ENCODE measurements at regions not wholly inside any gene's neighbourhood (a gene's known extent, or its start where the extent isn't known, plus 50 kb on each side); places are given as distances from the start of the nearest gene placed in this dataset.
A peak's percentile ranks its signal among the peaks of the same experiment; 100 is the strongest.

DNA sequence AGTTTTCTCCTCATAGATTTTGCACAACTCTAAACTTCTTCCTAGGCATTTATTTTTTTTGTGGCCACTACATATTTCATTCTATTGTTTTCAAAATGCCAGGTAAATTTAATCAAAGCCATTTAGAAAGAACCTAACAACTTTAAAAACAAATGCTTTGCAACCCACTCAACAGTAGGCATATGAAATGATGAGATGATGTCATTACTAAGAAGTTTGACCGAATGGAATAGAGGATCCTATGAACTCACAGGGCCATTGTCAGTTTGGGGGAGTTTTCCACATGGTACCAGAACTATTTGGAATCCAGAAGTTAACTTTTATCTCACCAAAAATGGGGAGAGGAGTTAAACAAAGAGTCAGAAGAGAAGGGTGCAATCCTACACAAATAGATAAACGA is 100.7 kb upstream of the INHBA start:
- DNase-seq, result no peak

DNA sequence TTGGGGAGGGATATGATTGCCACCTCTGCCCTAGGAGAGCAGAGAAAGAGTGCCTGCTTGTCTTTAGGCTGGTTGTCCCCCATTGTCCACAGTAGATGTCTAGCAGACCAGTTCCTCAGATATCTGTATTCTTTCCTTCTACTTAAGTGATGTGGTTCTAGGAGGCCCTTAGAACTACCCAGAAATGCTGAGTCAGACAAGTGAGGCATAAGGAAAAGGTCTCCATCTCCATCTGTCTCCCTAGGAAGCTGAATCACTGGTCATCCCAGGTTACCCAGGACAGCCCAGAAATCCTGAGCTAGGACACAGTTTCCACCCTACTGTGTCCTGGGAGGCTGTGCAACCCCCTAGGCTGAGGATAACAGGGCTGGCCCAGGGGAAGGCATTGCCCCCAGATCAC is 93.4 kb upstream of the INHBA start:
- no peak for DNase-seq

DNA sequence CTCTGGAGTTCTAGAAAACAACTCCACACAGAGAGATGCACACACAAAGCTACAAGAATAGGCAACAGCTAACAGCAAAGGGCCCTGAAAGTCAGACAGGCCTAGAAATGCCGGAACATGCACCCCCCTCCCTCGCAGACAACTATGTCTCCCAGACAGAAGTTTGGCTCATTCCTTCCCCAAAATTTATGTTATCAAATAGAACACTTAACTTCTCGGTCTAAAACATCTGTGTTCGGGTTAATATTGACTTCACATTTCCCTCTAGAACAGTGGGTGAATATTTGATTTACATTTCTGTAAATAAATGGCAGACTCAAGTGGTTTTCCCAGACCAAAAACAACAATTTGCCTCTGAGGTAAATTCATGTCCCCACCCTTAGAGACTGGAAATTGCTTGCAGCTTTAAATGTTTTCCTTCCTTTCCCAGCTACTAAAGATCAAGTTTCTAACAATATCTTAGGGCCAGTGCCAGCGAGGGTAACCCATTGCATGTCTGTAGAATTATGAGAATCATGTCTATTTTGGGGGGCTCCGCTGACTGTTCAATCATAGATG is 92.5 kb upstream of the INHBA start:
- DNase-seq, result no peak

DNA sequence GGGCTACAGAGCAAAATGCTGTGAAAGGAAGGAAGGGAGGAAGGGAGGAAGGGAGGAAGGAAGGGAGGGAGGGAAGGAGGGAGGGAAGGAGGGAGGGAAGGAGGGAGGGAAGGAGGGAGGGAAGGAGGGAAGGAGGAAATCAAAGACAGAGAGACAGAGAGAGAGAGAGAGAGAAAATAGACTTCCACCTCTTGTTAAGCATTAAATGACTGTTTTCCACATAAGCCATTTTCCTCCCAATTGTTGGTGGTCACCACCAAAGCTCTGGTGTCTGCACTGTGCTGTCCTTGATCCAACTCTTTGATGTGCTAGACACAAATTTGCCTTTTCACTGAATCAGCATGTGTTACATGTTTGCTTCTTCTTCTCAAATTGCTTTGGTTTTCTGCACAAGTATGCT is 90.7 kb upstream of the INHBA start:
- DNase-seq, result no peak

DNA sequence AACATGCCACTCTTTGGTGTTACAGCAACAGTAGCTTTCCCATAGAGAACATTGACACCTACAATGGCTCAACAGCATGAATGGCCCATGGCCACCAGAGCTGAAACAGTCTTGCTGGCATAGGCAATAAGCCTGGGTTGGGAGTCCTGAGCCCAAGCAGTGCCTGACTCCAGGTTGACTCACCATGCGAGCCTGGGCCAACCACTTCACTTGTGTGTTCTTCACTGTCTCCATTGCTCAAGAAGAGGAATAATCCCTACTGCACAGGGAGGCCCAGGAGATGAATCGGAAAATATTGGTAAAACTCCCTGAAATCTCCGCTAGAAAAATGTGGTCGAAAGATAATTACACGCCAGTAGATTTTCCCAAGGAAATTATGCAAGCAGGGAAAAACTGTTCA is 89.2 kb upstream of the INHBA start:
- no peak for DNase-seq

DNA sequence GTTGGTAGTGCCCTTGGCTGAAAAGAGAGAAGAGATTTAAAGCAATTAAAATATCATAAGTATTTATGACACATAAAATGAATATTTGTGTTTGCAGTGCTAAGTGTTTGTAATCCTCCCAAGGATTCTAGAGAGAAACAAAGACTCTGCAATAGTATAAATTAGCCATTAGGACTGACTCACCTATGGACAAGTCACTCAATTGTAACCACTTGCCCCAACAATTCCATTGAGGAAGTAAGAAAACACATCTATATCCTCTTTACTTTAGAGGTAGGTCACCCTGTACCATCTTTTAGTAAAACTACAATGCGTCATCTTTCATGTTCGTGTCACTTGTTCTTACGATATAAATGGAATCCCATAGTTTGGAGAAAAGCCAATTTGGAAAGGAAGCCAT is 85.7 kb upstream of the INHBA start:
- no peak for DNase-seq

DNA sequence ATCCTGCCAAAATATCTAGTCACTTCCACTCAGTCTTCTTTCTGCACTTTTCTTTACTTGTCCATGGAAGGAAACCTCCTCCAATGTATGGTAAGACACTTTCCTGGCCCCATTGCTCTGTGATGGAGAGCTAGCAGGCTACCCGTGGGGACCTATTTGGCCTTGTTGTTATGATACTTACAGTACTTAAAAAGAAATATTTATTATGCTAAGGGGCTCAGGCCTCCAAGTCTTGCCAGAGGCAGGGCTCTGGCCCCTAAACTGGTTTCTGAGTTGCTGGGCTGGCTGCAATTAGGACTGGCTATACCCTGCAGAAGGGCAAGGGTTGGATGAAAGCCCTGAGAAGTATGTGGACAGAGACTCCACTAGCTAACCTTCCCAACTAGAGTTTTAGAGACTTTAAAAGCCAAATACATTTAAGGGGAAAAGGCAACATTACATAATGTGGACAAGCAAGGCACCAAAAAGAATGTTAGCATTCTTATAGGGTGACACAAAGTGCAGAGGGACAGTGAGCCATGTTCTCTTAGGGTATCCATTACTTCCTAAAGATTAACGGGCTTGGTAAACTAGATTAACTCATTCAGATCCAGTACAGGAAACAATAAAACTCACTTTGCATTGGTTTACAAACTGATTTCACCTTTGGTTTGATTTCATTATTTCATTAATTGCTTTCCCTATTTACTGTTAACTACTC is 84.9 kb upstream of the INHBA start:
- DNase-seq, result no peak

DNA sequence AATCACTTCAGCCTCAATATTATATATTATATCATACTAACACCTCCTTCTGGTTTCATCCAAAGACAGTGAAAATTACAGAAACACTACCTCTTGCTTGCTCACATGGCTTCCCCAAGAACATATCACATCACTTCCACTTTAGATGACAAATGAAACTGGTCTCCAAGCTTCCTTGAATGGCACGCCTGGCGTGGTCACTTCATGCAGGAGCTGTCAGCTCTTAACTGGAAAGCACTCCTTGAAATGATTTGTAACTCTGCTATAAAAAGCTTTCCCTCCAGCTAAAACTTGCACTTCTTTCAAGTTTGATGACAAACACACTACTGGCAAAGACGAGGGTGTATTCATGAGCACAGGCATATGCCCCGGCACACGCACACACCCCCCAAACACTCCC is 84.1 kb upstream of the INHBA start:
- DNase-seq, result peak in 1 of 51 donors; percentile 14

DNA sequence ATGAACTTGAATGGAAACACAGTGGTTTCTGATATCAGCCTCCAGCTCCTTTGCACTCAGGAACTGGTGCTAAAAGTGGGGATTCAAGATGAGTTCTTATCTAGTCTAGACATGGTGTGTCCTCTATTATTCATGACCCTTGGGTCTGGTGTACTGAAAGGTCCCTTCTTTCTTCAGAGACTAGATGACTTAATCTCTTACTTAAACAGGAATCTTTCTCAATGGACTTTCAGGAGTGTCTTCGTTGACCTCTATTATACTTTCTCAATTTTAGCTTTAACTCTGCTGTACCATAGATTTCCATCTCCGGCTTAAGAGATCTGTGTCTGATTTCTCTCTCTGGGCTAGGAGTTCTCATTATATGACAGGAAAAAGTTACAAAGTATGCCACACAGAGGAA is 83.5 kb upstream of the INHBA start:
- DNase-seq, result no peak

DNA sequence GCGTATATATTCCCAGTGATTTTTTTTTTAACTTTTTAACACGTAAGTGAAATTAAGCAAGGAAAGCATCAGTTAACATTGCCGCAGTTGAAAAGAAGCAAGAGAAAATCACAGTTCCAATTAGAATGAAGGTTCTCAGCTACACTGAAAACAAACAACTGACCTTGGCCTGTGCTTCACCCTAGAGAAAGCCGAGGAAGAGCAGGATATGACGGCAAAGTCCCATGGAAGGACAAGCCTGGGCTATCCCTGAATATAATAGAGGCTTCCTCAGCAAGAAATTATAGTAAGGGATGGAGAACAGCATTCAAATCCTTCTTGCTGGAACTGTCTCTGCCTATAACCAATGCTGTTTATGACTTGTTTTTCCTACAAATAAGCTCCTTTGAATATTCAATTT is 83.0 kb upstream of the INHBA start:
- no peak for DNase-seq

DNA sequence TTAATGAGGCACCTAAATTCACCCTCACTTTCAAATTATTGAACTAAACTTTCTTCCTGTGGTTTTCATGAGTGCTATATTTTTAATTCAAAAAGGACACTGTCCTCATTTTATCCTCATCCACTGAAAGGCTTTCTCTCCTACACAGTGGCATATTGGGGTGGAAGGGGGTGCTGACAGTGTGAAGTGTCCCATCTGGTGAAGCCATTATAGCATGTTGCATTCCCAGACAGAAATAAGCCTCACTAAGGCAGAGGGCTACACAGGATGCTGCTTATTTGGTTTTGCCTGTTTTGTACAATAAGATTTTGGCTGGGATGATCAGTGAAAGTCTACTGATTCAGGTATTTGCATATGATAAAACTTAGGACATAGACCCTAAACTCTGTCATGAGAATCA is 82.4 kb upstream of the INHBA start:
- DNase-seq, result no peak

DNA sequence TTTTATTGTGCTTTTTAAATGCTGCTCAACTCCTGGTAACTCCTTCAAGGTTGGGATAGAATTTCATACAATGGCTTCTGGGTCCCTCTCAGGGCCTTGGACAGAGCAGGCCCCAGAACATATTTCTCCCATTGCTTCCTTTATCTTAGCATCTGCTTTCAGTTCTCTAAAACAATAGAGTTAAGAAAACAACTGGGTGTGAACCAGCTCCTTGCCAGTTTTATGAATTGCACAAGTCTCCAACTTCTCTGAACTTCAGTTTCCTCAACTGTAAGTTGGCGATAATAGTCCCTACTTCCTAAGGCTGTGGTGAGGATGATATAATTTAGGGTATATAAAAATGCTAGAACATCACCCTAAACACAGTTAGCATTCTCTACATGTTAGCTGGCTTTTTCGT is 77.0 kb upstream of the INHBA start:
- no peak for DNase-seq

DNA sequence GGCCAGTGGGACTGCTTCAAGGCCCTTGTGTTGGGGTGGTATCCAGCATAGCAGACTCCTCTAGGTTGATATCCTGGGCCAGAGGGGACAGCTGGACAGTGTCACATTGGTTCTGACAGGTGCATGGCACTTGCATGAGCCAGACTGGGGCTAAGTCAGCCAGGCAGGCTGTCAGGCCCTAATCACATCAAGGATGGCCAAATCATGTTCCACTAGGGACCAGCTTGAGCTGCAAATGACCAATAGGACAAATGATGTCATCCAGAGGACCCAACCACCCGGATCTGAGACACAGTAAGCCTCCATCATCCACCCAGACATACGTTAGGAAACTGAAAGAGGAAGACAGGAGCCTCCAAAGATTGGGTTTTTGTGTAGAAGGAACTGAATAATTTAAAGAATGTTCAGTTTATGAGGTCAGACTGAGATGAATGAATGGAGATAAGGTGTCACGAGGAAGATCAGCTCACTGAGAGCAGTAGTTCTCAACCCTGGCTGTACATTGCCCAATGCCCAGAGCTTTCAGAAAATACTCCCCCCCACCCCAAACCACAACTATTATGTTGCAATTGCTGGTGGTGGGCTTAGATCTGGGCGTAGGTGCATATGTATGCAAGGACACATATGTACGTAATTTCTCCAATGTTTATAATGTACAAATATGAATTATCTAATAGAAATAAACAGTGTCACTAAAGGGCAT is 75.2 kb upstream of the INHBA start:
- DNase-seq, result peak in 2 of 51 donors; percentile 7 to 12

DNA sequence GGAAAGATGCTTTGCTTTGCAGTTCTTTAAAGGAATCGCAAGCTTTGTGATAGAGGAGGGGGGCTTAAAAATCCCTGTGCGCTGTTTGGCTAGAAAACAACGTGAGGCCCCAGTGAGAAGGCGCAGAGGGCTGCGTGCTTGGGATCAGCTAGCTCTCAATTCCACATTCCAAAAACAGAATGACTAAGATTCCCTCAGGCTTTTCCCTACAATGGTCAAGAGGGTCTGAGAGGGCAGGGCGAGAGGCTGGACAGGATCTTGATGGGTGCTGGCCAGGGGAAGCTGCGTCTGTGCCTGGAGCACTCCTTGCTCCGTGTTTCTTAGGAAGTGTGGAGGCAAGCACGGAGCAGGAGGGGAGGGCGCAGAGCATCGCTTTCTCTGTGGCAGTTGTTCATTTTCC is 72.1 kb upstream of the INHBA start:
- no peak for DNase-seq

DNA sequence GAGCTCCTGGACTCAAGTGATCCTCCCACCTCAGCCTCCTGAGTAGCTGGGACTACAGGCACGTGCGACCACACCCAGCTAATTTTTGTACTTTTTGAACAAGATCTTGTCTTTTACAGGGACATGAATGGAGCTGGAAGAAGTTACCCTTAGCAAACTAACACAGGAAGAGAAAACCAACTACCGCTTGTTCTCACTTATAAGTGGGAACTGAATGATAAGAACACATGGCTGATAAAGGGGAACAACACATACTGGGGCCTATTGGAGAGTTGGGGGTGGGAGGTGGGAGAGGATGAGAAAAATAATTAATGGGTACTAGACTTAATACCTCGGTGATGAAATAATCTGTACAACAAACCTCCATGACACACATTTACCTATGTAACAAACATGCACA is 70.9 kb upstream of the INHBA start:
- no peak for DNase-seq

DNA sequence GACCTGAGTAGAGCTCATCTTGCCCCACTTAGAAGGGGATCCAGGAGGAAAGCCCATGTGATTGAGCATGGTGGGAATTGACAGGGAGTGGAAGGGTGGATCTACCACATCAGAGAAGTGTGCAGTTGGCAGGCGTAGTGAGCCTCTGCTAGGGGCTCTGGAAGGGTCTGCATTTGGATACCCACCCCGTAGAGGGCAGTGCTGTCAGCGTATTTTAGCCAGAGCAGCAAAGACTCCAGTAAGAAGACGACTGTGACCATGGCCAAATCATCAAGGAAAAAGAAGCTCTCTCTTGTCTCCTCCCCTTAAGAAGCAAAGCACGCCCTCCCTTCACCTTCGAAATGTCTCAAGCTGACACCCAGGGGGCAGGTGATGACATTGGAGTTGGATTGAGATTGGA is 68.8 kb upstream of the INHBA start:
- no peak for DNase-seq

DNA sequence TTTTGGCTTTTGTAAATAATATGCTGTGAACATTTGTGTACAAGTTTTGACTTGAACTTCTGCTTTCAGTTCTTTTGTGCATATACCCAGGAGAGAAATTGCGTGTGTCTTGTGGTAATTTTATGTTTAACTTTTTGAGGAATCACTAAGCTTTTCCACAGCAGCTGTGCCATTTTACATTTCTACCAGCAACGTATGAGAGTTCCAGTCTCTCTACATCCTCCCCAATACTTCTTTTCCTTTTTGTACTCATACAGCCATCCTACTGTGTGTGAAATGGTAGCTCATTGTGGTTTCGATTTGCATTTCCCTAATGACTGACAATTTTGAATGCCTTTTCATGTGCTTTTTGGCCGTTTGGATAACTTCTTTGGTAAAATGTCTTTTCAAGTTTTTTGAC is 66.3 kb upstream of the INHBA start:
- no peak for DNase-seq

DNA sequence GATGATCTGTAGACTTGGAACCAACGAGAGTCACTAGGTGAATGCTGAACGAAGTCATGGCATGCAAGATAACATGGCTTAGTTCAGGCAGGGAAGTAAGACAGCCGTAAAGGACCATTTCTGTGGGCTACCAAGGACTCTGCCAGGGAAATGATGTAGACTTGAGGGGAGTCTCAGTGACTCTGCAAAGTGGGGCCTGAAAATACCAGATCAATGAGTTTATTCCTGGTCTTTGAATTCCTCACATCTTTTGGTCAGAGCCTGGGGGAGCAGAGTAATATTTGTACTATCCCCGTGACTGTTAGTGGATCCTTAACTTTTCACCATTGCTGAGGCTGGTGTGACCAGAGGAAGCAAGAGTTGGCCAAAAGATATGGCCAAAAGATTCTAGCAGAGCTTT is 60.7 kb upstream of the INHBA start:
- DNase-seq, result no peak

DNA sequence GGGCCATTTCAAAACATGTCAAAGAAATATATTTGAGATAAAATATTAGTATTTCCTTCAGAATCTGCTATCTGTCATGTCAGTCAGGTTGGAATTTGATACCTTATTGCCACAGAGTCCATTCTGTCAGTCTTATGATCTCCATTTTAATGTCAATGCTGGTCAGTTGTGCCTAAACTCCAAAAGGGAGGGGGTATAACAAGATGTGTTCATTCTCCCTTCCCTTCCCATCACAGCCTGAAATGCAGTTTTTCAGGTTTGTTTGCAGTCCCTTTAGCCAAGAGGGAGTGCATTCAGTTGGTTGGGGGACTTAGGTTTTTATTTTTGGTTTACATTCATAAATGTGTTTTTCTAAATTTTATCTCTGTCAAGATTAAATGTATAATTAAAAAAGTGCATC is 59.8 kb upstream of the INHBA start:
- no peak for DNase-seq

DNA sequence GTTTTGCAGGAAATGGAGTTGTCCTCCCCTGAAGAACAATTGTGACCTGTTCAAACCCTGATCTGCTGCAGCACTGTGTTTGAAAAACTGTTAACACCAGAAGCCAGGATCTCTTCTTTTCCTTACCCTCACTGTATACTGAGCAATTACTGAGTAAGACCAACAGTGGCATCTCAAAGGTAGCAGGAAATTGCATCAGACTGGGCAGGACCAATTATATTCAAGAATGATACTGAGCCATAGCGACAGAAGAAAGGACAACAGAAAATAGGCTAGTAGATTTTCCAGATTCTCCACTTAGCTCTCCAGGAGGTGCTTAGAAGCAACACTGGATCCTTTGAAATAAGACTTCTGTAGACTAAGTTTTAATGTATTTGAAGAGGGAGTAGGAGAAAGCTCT is 57.4 kb upstream of the INHBA start:
- no peak for DNase-seq

DNA sequence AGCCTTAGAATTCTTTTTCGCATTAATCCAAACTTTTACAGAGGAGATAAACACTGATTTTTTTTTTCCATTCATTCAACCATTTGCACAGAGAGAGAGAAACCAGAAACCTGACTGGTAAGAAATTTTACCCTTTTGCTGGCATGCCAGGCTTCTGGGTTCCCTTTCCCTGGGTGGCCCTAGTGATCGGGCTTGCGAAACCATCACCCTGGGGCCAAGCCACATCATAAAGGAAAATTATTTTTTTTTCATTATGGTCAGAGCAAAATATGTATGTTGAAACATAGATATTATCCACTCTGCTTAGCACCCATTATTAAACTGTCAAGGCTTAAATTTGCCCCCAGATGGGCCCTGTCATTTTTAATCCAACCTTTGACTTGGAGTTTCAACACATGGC is 55.4 kb upstream of the INHBA start:
- no peak for DNase-seq

DNA sequence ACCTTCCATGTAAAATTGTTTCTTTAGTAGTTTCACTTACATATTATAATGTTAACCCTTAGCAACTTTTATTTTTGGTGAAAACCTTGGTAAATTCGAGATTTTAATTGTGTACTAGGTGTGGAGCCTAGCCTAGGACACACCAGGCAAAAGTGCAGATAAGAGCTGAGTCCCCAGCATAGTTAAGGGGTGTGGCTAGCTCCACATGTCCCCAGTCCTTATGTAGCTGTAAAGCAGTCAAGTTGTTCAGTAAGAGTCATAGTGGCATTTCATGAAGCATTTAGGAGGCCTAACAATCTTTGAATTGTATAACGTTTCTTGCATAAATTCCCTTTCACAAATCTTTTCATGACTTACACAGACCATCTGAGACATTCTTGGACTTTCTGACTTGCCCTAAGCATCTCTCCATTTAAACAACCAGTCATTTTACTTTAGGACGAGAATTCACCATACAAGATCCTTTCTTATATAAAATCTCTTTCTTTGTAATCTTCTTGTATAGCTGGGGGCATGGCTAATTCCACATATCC is 53.8 kb upstream of the INHBA start:
- no peak for DNase-seq

DNA sequence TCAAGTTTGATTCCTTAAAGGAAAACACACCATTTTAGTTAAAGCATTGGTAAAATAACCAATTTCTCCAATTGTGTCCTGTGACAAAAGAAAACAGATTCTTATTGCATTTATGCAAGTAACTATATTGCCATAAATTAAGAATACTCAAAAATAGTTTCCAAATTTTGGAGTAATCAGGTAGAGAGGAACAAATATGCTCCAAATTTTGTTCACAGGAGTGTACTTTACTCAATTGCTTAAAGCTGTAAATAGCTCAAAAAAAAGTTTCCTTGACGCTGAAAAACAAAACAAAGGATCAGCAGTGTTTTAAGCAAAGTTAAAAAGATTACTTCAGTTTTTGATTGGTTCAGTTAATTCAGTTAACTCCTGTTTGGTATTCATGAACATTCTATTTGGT is 52.2 kb upstream of the INHBA start:
- DNase-seq, result no peak
